Superior temporal gyrus (tissue), 1 donor: ENCODE measurements at regions not wholly inside any gene's neighbourhood (a gene's known extent, or its start where the extent isn't known, plus 50 kb on each side); places are given as distances from the start of the nearest gene placed in this dataset.
A peak's percentile ranks its signal among the peaks of the same experiment; 100 is the strongest.
"Not testable (repeated sequence)": the region's sequence is repeated elsewhere in the genome, so short reads cannot be mapped to it uniquely, and the experiment has no call there.

ENCODE experiments used
- DNase-seq: peaks from one replicate; pipeline ENCODE4 v3.0.0-alpha.2; 2016; ENCODE audit errors: extremely low spot score

DNA sequence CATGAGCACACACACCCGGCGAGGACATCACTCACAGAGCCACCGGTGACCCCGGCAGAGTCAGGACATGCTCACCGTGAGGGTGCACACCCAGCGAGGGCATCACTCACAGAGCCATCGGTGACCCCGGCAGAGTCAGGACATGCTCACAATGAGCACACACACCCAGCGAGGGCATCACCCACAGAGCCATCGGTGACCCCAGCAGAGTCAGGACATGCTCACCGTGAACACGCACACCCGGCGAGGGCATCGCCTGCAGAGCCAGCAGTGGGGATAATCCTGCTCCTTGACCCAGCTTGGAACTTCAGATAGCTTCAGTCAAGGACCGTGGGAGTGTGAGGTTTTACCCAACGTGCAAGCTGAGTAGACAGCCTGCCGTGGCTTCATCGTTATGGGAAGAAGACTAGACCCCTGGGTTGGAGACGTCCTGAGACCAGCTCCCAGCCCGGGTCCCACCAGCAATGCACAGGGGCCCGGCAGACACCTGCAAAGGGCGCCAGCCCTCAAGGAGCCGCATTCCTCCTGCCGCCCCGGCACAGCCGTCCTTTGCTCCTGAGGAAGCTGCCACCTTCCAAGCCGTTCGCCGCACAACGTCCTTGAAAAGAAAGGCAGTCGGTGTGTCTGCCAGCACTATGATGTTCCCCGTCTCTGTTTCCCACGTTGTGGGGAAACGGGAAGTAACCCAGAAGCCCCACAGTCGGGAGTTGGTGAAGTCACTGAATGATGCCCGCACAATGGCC lies 192.3 kb downstream of the DLL1 start:
- no peak for DNase-seq

- DNase-seq, result no peak
Observed at GRCh38 chr6:170097505-170098427, 193.1 kb downstream of the DLL1 start.

GRCh38 chr6:170096803-170097504 lies 193.9 kb downstream of the DLL1 start:
- no peak for DNase-seq

GRCh38 chr6:170096191-170096802 lies 194.6 kb downstream of the DLL1 start:
- DNase-seq, result no peak

DNA sequence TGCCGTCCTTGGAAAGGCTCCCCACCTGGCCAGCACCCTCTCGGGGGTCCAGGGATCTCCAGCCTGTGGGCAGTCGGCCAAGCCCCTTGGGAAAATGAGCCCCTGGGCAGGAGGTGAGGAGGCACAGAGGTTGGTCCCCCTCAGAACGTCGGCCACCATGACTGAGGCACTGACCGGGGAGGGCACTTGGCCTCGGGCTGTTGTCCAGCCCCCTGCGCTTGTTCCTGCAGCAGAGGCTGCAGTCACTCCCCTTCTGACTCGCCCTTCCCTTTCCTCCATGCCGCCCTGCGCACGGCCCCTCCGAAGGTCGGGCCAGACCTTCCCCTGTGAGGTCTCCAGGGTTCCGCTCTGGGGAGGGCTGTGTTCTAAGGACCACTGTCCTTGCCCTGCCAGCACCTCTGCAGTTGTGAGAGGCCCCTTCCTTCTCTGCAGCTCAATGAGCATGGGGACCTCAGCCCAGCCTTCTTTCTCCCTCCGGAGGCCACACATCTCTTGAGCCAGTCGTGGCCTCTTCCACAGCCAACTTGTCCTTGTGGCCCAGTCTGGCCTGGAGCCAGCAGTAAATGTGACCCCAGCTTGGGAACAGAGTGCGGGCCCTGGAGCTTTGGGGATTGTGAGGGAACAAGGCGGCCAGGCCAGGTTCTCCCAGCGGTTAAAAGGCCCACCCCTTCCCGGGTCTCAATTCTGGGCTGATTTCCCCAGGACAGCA lies 195.5 kb downstream of the DLL1 start:
- no peak for DNase-seq

GRCh38 chr6:170094686-170095272 lies 196.1 kb downstream of the DLL1 start:
- no peak for DNase-seq

DNA sequence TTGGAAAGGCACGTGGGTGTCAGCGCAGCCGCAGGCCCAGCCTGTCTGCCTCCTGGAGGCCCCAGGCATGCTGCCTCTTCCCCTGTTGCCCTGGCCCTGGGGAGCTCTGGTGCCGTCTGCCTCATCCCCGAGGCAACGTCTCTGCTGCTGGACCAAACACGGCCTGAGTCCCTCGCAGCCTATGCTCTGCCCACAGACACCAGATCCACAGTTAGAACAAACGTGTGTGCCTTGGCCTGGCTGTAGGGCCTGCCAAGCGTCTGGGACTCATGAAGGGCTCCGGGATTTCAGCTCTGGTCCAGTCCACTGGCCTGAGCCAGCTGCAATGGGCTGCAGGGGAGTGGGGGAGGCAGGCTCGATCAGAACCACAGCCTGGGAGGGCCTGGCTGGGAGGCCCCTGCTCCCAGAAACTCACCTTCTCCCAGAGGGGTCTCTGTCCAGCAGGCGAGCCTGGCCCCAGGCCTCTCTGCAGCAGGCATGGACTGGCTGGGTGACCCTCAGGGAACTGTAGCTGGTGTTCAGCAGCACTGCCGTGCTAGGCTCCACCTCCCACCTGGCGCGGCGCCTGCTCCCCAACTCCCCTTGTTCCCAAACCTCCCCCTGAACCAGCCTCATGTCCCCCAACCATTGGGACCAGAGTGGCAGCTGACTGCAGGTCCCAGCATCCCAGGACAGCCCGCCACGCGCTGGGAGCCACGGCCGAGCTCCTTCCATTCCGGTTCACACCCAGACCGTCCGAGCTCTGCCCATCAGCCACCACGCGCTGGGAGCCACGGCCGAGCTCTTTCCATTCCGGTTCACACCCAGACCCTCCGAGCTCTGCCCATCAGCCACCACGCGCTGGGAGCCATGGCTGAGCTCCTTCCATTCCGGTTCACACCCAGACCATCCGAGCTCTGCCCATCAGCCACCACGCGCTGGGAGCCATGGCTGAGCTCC lies 197.0 kb downstream of the DLL1 start:
- no peak for DNase-seq

GRCh38 chr6:170093276-170093657 lies 197.6 kb downstream of the DLL1 start:
- no peak for DNase-seq

DNA sequence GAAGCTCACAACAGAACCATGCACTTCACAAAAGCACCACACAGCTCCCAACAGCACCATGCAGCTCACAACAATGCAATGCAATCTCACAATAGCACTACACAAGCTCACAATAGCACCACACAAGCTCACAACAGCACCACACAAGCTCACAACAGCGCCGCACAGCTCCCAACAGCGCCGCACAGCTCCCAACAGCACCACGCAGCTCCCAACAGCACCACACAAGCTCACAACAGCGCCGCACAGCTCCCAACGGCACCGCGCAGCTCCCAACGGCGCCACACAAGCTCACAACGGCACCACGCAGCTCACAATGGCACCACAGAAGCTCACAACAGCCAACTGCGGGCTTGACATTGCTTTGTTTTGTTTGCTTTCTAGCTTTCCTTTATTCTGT lies 198.1 kb downstream of the DLL1 start:
- no peak for DNase-seq

GRCh38 chr6:170091639-170092579 lies 199.0 kb downstream of the DLL1 start:
- DNase-seq, result no peak

DNA sequence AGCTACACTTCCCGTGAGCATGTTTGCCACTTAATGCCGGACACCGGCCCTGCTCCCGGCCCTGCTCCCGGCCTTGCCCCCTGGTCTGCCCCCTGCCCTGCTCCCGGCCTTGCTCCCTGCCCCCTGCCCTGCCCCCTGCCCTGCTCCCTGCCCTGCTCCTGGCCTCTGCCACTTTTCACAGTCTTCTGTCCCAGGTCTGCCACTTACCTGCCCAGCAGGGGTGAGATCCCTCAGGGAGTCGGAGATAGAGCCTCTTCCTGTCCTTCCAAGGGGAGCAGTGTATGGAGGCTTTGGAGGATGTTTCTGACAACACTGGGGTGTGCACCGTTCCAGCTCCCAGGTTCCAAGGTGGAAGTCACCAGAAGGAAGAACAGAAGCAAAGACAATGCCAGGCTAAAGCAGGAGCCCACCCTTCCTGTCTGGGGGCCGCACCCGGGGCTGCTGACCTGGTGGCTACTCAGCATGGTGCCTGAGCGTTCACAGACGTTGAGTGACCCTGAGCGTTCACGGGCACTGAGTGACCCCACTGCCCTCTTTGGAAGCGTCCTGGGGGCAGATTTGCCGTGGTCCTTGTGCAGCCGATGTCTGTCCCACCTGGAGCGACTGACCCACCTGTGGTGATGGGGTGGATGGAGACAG lies 199.8 kb downstream of the DLL1 start:
- DNase-seq, result no peak

DNA sequence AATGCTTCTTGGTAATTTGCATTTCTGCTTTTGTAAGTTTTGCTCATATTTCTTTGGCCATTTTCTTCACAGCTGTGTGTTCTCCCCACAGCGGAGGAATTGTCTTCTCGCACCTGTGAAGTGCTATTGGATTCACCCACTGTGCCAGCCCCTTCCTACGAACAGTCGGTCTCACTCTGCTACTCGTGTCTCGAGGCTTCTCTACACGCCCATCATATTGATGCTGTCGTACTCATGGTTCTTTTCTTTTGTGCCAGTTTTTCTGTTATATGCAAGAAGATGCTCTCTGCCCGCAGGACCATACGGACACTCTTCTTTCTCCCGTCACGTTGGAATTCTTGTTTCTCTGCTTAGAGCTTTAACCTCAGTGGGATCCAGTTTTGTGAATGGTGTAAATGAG lies 200.3 kb downstream of the DLL1 start:
- peak; percentile 39 for DNase-seq

- DNase-seq, result no peak
Observed at GRCh38 chr6:170089963-170090362, 200.9 kb downstream of the DLL1 start.

DNA sequence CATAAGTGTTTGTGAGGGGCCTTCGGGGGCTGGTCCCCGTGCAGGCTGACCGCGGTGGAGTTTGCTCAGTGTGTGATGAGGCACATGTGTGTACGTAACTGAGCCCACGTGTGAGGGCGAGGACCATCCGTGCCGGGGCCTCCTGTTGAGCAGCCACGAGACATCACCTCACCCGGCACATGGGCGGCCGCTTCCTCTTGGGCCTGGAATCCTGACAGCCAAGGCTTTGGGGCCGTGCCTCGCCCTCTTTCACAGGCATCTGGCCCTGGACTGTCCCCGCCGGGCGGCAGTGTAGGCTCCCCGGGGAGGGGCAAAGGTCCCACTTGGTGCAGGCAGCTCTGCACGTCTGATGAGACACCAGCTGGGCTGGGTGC lies 202.3 kb downstream of the DLL1 start:
- no peak for DNase-seq

- DNase-seq, result no peak
Observed at GRCh38 chr6:170087941-170088581, 202.8 kb downstream of the DLL1 start.

DNA sequence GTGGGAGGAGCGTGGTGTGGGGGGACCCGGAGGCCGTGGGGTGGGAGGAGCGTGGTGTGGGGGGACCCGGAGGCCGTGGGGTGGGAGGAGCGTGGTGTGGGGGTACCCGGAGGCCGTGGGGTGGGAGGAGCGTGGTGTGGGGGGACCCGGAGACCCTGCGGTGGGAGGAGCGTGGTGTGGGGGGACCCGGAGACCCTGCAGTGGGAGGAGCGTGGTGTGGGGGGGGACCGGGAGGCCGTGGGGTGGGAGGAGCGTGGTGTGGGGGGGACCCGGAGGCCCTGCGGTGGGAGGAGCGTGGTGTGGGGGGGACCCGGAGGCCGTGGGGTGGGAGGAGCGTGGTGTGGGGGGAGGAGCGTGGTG lies 203.5 kb downstream of the DLL1 start:
- not testable (repeated sequence) for DNase-seq

DNA sequence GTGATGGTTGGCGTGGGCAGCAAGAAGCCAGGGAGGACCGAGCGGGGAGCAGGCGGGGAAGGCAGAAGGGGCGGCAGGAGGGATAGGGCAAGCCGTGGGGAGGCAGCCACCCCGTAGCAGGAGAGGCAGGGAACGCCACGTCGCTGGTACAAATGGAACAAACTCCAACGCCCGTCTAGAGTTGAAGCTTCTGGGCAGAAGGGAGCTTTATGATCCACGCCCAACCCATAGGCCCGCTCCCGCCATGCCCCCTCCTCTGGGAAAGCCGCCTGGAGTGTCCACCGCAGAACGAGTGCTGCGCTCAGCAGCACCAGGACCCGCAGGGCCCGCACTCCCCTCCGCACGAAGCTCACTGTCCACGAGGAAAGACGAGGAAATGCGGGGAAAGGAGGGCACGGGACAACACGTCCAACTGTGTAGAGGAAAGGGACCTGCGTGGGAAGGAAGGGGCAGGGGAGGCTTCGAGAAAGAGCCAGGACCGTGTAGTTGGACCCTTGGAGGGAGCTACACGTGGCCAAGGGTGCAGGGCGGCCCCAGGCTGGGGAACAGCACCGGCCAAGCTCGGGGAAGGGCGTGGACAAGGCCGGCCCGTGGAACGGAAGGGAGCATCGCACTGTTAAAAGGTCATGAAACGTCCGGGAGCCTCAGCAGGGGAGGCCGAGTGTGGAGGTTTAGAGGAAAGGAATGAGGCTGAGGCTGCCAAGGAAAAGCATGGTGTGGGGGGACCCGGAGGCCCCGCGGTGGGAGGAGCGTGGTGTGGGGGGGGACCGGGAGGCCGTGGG lies 204.0 kb downstream of the DLL1 start:
- DNase-seq, result no peak
